AG04450 (cell line): ENCODE measurements at regions not wholly inside any gene's neighbourhood (a gene's known extent, or its start where the extent isn't known, plus 50 kb on each side); places are given as distances from the start of the nearest gene placed in this dataset.

Source experiments
- CTCF ChIA-PET: fragments of 300-600, 350-600 bp; formaldehyde crosslinking; extraction: SDS; loops from one replicate; lab custom pipeline; 2022; ENCODE audit warnings: antibody characterized with exemption, inconsistent platforms; lab: Charles Lee
- POLR2A ChIA-PET: fragments of 350-600 bp; formaldehyde crosslinking; extraction: SDS; loops from one replicate; lab custom pipeline; 2021; ENCODE audit warnings: antibody characterized with exemption, inconsistent platforms; lab: Yijun Ruan, JAX
- DNase-seq: peaks from one replicate; pipeline ENCODE4 v3.0.0-alpha.2; 2011; ENCODE audit warnings: low read depth, low spot score
- H3K27ac ChIP-seq: one replicate; pipeline ENCODE4 v1.5.1; 2012; ENCODE audit warnings: low read depth, low read length, control low read depth
- H3K27me3 ChIP-seq: one replicate; pipeline ENCODE4 v1.6.0; 2012; ENCODE audit warnings: low read length; ENCODE audit not compliant: control insufficient read depth, insufficient read depth
- H3K4me3 ChIP-seq: 2 replicates; pipeline ENCODE4 v1.5.1; 2011; ENCODE audit warnings: mild to moderate bottlenecking, low read depth, low read length, control low read depth
- H3K9me3 ChIP-seq: 2 replicates; pipeline ENCODE4 v1.5.1; 2012; ENCODE audit warnings: low read length; ENCODE audit not compliant: control insufficient read depth, insufficient read depth
- CTCF ChIP-seq: IDR thresholded peaks from 2 replicates; pipeline ENCODE4 v1.5.1; 2011; ENCODE audit warnings: low read depth, low read length, control low read depth, inconsistent platforms

GRCh38 chr11:29879560-29879959, 137.3 kb downstream of the KCNA4 start:
- Histone ChIP-seq H3K4me3 (no peak overlapping the region), H3K9me3 (peaks cover 8% of the 10 kb centered on the region; the same call in 1 of the 2 replicates), H3K27ac (no peak overlapping the region), H3K27me3 (no peaks in the 10 kb centered on the region)
- no peak for TF ChIP-seq CTCF
- CTCF ChIA-PET: no interaction called here
- POLR2A ChIA-PET: no interaction called here
- no peak for DNase-seq

GRCh38 chr11:29876192-29876591, 140.6 kb downstream of the KCNA4 start:
- no peaks in the 10 kb centered on the region for H3K27me3 ChIP-seq
- TF ChIP-seq CTCF: no peak
- ChIA-PET POLR2A (no interaction called here), CTCF (no interaction called here)
- H3K9me3 ChIP-seq: peaks cover 4% of the 10 kb centered on the region; the same call in 1 of the 2 replicates
- H3K4me3 ChIP-seq: no peak overlapping the region
- no peak for DNase-seq
- no peak overlapping the region for H3K27ac ChIP-seq

- POLR2A ChIA-PET: no interaction called here
- CTCF ChIA-PET: no interaction called here
- no peak overlapping the region for H3K27ac ChIP-seq
- H3K4me3 ChIP-seq: no peak overlapping the region
- H3K27me3 ChIP-seq: no peaks in the 10 kb centered on the region
- DNase-seq: no peak
- no peak for TF ChIP-seq CTCF
- no peaks in the 10 kb centered on the region for H3K9me3 ChIP-seq
Measured at GRCh38 chr11:29847219-29847618, 169.6 kb downstream of the KCNA4 start.

- ChIA-PET CTCF (no interaction called here), POLR2A (no interaction called here)
- H3K27me3 ChIP-seq: no peaks in the 10 kb centered on the region
- H3K4me3 ChIP-seq: no peak overlapping the region
- H3K27ac ChIP-seq: no peak overlapping the region
- no peak for DNase-seq
- no peak for TF ChIP-seq CTCF
- no peaks in the 10 kb centered on the region for H3K9me3 ChIP-seq
Measured at GRCh38 chr11:29844701-29845379, 172.0 kb downstream of the KCNA4 start.

- Histone ChIP-seq H3K9me3 (no peaks in the 10 kb centered on the region), H3K4me3 (no peak overlapping the region), H3K27ac (no peak overlapping the region), H3K27me3 (no peaks in the 10 kb centered on the region)
- ChIA-PET POLR2A (no interaction called here), CTCF (no interaction called here)
- TF ChIP-seq CTCF: no peak
- no peak for DNase-seq
Measured at GRCh38 chr11:29844031-29844430, 172.8 kb downstream of the KCNA4 start.
